HG02763 (cell line): ENCODE measurements at regions not wholly inside any gene's neighbourhood (a gene's known extent, or its start where the extent isn't known, plus 50 kb on each side); places are given as distances from the start of the nearest gene placed in this dataset.
"Not testable (repeated sequence)": the region's sequence is repeated elsewhere in the genome, so short reads cannot be mapped to it uniquely, and the experiment has no call there.

Source experiments
- ATAC-seq: cut with Tn5 transposase; IDR thresholded peaks from one replicate; pipeline ENCODE4 v1.9.1; 2021; ENCODE audit warnings: mild to moderate bottlenecking, moderate library complexity; ENCODE audit not compliant: unreplicated experiment

DNA sequence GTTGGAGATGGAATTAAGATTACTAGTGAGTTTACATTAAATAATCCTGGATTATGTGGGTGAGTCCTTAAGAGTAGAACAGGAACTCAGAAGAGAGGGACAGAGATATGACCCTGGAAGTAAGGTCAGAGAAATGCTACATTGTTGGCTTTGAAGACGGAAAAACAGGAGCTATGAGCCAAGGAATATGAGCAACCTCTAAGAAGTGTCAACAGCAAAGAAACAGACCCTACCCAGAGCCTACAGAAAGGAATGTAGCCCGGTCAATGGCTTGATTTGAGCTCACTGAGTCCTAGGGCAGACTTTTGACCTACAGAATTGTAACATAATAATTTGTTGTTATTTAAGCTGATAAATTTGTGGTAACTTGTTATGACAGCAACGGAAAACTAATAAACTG, 304.9 kb downstream of the IPMK start:
- ATAC-seq, result no peak

DNA sequence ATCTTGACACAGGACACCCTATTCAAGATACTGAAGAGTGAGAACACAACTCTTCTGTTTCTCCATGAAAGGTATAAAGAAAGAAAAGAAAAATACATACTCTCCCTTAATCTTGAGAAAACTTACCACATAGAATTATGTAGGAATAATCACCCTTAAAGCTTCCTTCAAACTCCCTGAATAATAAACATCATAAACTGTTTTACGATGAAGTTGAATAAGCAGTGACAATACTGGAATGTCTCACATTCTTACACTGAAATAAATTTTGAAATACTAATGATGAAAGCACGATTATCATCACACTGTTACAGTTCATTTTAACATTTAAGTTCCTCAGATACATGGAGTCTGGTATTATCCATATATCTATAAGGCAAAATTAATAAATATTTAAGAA, 306.2 kb downstream of the IPMK start:
- no peak for ATAC-seq

DNA sequence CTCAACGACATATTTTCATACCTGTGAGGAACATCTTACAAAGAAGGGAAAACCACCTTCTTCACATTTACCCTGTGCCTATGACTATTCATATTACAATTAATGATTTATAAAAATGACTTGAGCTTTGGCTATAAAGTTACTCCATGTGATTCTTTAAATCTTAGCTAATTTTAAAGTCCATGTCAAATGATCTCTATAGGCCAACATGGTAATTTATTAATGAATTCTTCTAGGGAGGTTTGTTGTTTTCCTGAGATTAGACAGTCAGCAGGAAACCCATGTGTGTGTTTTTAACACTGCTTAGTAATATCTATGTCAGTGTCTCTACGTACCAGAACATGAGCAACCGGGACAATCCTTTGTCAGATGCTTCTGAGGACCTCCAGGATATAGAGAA, 307.3 kb downstream of the IPMK start:
- ATAC-seq, result no peak

DNA sequence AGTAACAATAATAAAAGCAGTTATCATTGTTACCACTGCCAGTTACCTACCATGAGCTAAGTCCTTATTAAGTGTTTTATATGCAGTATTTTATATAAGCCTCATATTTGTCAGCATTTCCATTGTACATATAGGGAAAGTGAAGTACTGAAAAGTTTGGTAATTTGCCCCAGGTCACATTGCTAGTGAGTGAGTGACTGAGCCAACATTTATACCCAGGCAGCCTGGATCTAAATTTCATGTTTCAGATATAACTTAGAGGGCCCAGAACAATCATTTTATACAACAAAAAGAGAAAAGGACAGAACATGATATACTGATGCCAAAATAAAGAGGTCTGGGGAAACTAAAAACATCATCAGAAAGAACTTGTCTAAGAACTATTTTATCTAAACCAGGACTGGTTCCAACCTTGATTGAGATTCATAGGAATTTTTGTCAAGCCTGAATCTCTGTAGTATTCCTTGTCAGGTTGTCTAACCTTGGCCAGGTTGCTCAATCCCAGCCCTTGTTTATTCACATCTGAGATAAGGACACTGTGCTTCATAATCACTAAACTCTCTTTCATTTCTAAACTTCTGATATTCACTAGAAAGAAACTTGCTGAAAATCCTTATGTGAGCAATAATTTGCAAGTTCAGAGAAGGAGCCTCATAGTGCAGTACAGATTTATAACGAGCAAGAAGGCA, 308.2 kb downstream of the IPMK start:
- ATAC-seq, result no peak

DNA sequence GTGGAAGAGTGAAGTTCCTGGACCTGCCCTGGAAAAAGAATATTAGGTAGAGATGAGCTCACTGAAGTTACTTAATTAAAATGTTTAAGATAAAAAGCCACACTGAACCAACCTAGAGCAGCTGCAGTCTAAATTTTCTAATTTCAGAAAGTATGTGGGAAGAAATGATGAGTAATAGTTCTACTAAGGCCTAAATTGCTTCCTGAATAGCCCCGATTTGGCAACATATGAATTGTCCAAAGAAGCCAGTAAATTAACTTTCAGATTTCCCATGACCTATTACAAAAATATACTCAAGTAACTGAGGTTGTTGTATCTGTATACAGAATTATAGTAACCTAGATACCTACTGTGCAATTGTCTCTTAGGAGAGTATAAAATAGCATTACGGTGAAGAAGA, 312.6 kb downstream of the IPMK start:
- ATAC-seq, result no peak

DNA sequence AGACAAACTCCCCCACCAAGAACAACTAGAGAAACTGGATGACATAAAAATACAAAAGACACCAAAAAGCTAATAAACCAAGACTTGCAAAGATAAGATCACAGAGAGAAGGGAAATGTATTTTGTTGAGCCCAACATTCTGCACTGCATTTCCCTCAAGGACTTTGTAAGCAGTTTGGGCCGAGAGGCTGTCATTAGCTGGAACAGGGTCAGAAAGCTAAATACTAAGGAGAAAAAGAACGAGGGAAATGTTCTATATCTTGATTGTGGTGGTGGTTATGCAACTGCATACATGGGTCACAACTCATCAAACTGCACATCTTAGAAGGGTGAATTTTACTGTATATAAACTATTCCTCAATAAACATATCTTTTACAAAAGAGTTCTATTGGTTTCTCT, 315.0 kb downstream of the IPMK start:
- ATAC-seq, result no peak

DNA sequence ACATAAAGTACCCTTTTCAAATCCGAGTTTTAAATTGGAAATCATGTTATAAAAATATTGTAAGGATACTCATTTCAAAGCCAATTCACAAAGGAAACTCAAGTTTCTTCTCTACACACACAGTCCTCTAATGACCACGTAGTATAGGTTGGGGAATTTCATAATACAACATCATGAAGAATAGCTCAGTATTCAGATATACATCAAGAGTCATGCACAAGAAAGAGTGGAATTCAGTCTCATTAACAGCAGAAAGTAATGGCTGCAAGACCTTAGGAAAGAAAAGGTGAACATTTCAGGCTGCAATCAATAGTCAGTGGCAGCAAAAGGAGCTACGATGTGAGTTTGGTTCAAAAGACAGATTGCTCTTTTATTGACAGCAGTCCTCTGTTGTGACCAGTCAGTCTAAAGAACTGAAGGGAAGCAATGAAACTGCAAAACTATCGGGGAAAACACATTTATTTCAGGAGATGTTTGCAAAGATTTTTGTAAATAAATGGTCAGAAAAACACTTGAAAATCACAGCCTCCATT, 317.2 kb downstream of the IPMK start:
- no peak for ATAC-seq

DNA sequence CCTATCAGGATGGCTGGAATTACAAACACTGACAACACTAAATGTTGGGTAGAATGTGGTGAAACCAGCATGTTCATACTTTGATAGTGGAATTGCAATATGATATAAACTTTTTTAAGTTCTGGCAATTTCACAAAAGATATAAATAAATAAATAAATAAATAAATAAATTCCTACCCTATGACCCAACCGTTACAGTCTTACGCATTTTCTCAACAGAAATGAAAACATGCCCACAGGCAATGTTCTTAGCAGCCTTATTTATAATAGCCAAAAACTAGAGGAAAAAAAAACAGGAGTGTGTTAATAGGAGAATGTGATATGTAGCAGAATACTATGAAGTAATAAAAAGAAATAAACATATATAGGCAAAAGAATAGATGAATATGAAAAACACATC, 318.9 kb downstream of the IPMK start:
- ATAC-seq, result no peak

DNA sequence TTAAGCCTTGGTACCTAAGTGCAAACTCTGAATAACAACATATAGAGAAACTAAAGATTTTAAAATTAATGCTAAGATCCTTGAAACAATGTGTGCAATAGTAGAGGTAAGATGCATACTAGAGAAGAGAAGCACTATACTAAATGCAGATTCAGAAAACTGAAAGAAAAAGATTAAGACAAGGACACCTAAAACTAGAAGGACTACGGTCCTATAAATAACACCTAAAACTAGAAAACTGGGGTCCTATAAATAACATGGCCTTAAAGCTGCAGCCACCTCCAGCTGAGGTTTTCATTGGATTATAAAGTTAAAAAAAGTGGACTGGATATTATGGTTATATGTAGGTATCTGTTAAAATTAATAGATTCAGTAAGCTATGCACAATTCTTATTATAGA, 320.9 kb downstream of the IPMK start:
- no peak for ATAC-seq

DNA sequence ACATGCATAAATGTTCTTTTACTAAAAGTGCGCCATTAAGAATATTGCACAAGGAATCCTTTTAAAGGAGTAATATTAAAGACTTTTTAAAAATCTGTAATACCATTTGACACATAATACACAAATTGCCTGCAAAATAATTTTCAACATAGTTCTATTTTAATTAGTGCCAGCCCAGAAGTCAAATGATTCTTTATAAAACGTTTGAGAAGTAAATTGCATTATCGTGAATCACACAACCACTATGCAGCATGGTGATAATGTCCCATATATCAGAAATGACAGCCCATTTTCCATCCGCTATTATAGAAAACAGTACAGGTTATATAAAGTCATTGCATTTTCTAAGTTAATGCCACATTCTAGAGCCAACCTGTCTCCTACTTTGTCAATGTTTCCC, 324.0 kb downstream of the IPMK start:
- ATAC-seq, result no peak

DNA sequence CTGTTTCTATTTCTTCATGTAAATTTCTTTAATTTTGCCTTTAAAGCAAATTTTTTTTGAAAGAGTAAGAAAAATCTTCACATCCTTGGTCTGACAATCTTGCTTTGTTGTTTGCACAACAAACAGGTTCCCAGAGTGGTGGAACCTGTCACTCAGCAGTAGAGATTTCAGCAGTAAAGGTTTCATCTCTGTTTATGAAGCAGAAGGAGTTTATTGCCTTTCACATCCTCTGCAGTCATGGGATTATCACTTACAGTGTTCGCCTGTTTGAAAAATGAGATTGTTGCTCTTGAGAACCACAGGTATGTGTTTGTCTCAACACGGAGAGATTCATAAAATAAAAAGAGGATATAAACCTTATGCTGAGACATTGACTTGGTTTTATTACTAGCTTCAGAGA, 342.6 kb downstream of the IPMK start:
- no peak for ATAC-seq

DNA sequence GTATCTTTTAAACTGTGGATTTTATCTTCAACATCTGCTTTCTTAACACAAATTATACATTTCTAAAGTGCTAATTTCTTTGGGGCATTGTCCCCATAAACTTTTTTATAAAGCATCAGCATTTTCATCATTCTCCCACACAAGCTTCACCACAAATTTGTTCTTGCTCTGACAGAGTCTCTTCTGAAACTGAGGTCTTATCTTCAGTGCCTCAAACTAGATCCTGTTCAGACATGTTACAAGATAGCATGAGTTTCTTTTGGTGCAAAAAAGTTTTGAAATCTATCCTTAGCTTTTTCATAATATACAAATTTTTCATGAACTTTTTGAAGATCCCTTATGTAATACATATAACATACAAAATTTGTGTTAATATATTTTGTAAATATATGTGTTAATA, 346.6 kb downstream of the IPMK start:
- no peak for ATAC-seq

DNA sequence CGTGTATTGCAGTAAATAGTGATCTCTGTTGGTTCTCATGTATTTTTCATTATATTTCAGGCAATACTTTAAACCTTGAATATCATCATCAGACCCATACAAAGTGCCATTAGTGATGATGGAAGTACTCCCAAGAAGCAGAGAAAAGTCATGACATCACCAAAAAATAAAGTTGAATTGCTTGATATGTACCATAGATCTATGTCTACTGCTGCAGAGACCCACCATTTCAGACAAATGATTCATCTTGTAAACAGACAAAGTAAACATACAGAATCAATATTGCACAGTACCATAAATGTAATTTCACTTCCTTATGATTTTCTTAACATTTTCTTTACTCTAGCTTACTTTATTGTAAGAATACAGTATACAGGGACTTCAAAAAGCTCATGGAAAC, 347.8 kb downstream of the IPMK start:
- no peak for ATAC-seq

DNA sequence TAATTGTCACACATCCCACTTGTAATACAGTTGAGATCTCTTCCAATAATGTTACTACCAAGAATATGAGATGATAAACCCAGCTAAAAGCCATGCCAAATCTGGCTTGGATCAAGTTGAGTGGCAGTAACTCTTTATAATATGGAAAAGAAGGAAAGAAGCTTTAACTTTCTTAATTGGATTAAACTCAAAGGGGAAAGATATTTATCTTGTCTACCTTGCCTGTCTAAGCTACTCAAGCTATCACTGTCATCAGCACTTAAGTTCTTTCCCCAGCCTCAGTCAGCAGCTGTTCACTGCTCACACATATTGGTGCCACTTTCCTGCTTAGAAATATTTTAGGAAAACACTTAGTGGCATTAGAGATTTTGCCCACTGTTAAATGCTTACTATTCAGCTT, 350.7 kb downstream of the IPMK start:
- no peak for ATAC-seq

DNA sequence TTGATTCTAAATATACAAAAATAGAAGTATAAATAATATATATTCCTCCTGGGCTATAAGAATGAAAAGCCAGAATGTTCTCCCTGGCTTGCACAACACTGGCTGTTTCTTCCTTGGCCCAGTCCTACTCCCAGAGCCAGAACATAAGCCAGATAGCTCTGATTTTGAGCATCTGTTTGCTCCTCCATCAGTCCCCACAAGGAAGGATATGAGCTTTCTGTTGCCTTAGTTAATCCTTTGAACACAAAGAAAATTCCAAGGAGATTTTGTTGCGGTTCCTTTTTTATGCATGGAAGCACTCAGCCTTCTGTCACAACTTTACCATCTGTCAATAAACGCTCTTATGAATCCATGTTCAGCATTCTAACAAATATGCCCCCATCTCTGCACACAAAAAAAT, 361.8 kb downstream of the IPMK start:
- no peak for ATAC-seq

DNA sequence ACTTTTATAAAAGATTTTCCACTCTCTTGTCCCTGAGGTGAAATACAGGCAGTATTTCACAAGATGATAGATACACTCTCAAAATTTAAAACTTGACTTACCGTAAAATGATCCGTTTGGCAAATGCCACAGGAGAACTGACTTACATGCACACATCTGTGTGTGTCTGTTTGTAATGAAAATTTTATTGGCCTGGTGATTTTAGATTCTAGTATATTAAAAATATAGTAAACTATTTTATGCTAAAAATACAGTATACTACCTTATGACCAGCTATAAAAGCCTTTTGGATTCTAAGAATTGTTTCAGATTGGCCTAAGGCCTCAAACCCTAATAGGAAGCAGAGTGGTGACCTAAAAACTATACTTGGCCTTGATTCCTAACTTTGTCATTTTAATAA, 362.7 kb downstream of the IPMK start:
- no peak for ATAC-seq

DNA sequence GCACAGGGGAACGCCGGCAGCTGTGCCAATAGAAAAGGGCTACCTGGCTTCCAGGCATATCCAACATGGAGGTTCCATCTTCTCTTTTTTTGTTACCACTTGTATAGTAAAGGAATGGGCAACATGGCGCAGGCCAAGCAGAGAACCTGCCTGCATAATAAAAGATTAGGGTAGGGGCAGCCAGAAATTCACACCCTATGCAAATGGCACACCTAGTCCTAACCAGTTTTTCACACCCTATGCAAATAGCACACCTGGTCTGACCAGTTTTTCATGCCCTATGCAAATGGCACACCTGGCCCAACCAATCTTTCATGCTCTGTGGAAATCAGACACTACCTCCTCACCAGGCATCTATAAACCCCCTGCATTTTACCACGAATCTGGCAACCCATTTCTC, 369.5 kb downstream of the IPMK start:
- no peak for ATAC-seq

DNA sequence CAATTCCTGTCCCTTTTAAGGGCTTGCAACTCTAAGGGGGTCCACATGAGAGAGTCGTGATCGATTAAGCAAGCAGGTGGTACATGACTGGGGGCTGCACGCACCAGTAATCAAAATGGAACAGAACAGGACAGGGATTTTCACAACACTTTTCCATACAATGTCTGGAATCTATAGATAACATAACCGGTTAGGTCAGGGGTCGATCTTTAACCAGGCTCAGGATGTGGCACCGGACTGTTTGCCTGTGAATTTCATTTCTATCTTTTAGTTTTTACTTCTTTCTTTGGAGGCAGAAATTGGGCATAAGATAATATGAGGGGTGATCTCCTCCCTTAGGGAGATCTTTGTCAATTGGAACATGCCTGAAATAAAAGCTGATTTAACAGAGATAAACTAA, 370.1 kb downstream of the IPMK start:
- ATAC-seq, result no peak

DNA sequence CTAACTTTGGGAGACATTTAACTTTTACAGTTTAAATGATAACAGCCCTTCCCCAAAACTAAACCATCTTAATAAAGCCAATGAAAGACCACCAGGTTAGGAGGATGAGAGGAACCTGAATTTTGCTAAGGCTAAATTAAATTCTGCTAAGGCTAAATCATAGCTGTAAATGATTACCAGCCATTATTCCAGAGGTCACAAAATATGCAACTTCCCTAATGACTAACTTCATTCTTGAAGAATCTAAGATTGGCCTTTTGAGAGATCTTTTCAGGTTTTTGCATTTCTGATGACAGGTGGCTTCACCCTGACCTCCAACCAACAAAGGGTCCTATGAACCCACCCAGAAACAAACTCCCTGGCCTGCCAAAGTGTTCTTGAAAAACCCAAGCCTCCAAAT, 373.3 kb downstream of the IPMK start:
- no peak for ATAC-seq

DNA sequence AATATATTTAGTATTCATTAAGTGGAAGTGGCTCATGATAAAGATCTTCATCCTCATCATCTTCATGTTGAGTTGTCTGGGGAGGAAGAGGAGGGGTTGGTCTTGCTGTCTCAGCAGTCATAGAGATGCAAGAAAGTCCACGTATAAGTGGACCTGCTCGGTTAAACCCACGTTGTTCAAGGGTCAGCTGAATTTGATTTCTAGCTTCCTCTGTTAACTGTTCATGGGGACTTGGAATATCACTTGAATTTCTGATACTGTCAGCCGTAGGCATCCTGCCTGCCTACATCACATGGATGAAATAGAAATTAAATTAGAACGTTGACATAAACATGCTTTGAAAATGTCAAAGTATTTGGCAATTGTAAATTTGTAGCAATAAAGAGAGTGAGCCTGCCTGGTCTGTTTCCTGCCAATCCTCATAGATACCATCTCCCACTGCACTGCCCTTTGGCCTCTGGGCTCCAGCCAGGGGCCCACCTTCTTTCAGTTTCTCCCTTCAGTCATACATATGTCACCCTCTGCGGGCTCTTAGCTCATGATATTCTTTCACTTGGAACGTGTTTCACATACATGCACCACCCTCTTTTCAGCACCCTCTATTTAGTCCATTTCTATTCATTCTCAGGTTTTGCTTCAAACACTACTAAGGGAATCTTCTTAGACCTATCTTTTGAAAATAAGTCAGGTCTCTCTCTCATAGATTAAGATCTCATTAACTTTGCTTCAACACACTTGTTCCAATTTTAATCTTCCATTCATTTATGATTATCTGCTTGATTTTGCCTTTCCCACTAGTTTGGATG, 376.3 kb downstream of the IPMK start:
- no peak for ATAC-seq

DNA sequence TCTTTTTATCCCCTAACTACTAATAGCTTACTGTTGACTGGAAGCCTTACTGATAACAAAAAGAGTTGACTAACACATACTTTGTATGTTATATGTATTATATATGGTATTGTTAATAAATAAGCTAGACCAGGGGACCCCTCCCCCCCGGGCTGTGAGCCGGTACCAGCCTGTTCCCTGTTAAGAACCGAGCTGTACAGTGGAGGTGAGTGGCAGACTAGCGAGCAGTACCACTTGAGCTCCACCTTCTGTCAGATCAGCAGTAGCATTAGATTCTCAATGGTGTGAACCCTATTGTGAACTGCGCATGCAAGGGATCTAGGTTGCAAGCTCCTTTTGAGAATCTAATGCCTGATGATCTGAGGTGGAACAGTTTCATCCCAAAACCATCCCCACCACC, 377.0 kb downstream of the IPMK start:
- ATAC-seq, result no peak

DNA sequence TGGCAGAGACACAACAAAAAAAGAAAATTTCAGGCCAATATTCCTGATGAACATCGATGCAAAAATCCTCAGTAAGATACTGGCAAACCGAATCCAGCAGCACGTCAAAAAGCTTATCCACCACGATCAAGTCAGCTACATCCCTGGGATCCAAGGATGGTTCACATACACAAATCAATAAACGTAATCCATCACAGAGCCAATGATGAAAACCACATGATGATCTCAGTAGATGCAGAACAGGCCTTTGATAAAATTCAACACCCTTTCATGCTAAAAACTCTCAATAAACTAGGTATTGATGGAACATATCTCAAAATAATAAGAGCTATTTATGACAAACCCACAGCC, 382.1 kb downstream of the IPMK start:
- ATAC-seq, result not testable (repeated sequence)
